HL-60/S4 (cell line): ENCODE measurements at regions not wholly inside any gene's neighbourhood (a gene's known extent, or its start where the extent isn't known, plus 50 kb on each side); places are given as distances from the start of the nearest gene placed in this dataset.
"Not testable (repeated sequence)": the region's sequence is repeated elsewhere in the genome, so short reads cannot be mapped to it uniquely, and the experiment has no call there.

Source experiments
- in situ Hi-C: fragments of 300-500 bp; cut with MboI; formaldehyde crosslinking; loops from 2 replicates; pipeline ENCODE4 v1.14.3; 2022; ENCODE audit warnings: low sequenced_read_pairs

DNA sequence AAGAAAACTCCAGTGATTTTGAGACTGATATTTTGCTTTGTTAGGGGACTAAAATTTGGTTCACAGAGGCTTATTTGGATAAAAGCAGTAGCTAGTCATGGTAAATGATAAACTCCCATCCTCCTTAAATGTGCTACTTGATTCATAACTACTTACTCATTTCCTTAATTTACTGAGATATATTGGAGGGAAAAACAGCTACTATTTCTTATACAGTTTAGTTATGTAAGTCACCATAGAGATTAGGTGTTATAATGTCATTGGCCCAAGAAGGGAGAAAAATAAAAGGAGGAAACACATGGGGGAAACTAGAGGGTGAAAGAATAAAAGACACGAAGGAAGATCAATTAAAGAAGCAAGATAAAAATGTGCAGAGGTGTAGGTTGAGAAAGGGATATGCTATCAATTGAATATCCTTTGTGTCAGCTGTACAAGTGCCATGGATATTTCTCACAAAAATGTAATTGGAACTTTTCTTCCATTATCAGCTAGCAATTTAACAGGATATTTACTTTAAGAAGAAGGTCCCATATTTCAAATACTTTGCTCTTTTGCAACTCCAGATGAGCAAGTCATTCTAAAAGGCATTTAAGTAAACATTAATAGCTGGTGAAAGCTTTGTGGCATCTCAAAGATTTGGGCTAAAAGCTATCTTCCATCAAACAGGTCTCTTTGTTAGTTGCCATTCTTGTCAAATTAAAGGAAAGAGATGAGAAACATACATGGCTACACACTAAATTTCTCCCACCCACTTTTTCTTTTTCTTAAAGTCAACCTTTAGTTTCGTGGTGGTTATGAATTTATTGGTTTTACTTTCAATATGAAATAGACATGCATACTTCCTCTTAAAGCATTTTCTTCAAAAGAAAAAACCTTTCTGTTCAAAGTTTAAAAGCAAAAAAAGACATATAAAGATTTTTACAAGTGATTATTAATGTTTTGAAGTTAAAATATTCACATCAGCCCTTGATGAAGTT lies 439.5 kb downstream of the CCER1 start:
- in situ Hi-C loops, result no loop called here

DNA sequence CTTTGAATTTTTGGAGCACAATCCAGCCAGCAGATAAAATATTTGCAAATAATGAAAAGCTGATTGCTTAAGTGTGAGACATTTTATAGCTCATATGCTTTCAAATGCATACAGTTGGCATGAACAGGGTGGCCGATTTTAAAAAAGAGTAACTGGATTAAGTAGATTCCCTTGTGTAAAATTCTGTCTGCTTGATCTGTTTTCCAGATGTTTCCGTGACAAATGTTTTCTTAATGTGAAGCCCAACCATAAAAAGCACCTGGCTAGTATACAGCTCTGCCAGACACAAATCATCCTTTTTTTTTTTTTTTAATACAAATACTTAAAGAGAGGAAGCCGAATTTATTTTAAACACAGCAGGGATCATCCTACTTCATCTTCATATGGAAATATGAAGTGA lies 440.7 kb downstream of the CCER1 start:
- in situ Hi-C loops, result no loop called here

DNA sequence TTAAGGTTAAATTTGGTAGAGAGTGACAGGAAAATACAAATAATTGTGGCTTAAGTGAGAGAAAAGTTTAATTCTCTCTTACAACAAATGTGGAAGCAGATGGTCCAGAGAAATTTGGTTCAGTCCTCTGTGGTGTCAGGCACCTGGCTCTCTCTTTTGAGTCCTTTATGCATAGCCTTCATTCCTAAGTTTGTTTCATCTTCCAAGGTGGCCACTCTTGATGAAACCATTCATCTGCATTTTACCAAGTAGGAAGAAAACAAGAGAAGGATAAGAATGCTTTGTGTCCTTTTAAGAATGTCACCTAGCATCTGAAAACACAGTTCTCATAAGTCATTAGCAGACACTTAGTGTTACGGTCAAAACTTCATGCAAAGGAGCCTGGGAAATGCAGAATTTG lies 442.5 kb downstream of the CCER1 start:
- in situ Hi-C loops, result no loop called here

DNA sequence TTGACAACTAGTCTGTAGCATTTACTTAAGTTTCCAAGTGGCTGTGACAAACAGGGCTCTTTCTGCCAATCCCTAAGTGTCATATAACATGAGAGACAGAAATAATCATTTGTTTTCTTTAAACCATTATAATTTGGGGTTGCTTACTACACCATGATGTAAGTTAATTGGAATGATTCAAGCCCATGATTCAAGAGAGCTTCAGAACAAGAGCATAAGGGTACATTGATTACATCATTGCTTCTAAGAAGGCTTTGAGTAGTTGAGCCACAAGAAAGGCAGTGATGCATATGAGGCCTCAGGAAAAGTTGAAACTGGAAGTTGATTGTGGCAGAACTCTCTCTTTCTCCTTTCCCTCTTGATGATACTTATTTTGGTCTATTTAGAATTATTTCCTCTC lies 444.0 kb downstream of the CCER1 start:
- in situ Hi-C loops, result no loop called here

DNA sequence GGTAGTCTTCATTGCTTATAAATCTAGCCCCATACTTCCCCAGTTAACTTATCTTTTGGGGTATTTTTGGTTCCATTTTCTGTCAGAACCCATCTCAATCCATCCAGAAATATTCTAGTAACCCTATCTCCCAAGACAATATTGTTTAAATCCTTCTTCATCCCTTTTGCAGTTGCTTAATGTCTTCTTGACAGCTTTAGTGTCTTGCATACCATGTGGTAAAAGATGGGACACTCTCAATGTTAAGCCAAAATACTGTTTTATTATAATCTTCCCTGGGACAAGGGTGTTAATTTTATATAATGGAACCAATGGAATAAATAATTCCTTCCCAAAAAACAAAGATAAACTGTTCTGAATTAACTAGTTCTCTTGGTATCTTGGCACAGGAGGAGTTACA lies 450.2 kb downstream of the CCER1 start:
- in situ Hi-C loops, result no loop called here

DNA sequence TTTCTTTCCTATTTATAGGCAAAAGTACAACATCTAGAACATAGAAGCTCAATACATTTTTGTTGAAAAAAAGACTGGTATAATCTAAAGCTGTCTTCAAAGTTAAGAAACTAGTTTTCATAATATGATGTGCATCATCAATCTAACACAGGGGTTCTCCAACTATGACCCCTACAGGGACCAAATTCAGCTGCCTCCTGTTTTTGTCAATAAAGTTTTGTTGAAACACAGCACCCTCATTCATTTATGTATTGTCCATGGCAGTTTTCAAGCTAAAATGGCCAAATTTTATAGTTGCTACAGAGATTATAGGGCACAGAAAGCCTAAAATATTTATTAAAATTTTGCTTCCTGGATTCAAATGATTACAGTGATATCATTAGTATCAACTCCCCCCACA lies 452.9 kb downstream of the CCER1 start:
- in situ Hi-C loops, result no loop called here

DNA sequence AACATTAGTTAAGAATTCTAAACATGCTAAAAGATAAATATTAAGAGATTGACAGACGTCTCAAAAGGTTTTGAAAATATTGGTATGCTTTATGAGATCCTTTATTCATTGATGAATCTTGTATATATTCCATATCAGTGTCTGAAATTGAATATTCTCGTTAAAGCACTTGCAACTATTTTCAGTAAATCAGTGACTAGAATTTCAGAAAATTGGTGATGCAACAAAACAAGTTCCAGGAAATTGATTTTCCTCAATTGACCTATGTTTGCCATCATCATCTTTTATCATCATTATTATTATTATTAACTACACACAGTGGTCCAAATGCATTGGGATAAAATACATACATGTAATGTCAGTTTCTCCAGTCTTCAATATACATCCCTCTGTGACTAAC lies 453.6 kb downstream of the CCER1 start:
- in situ Hi-C loops, result no loop called here

DNA sequence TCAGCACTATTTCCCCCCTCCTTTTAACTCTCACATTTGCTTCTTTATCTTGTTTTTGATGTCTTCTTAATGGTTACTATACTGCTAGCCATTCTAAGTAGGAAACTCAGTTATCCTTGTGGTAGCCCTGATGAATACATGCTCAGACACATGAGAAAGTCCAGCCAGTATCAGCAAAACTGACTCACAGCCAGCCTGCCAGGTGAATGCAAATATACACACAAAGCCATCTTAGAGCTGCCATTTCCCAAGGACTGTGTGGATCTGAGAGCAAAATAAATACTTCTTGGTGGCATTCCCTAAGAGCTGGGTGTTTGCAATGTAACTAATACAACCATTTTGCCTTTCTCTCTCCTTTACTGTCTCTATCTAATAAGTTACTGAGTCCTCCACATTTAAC lies 455.2 kb downstream of the CCER1 start:
- in situ Hi-C loops, result no loop called here

DNA sequence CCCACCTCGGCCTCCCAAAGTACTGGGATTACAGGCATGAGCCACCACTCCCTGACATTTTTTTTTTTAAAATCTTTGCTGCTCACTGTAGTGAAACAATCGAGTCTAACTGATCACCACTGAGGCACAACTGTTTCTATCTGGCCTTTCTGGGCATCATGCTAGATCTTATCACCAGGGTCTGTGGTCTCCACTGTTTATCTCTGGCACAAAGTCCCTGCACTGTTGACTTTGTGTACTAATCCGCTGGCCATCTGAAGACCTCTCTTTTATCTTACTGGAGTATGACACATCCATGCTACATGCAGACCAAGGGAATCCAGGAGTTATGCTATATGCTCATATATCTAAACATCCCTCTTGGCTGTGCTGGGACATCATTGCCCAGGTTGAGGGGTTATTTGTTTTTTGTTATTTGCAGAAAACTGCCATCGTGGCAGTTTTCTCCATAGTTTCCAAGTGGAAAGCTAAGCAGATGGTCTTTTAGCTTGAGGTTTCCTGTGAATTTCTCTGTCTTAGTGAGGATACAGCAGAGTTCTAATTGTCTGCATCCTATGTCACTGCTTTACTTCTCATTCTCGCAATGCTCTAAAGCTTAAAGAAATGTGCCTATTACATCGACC lies 456.9 kb downstream of the CCER1 start:
- in situ Hi-C loops, result no loop called here

DNA sequence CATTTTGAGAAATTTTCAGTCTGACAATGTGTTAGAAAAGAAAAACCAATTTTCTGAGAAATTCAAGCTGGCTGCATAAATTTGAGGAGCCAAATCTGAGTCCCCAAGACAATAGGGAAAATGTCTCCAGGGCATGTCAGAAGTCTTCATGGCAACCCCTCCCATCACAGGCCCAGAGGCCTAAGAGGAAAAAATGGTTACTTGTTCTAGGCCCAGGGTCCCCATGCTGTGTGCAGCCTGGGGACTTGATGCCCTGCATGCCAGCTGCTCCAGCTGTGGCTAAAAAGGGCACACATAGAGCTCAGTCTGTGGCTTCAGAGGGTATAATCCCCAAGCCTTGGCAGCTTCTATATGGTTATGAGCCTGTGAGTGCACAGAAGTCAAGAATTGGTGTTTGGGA lies 464.6 kb downstream of the CCER1 start:
- in situ Hi-C loops, result no loop called here

DNA sequence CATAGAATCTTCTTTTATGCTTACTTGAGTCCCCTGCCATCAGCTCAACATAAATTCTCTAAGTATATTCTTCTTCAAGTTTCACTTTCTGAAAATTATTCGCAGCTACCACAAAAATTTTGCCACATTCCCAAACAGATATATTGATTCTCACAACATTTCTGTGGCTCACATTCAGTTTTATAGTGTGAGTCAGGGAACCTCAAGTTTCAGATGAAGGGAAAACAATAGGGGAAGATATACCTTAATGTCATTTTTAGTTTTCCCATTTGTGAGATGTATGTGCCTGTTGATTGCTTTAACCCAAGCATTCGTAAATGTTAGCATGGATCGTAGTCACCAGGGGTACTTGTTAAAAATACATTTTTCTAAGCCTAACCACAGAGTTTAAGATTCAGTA lies 465.8 kb downstream of the CCER1 start:
- in situ Hi-C loops, result no loop called here

DNA sequence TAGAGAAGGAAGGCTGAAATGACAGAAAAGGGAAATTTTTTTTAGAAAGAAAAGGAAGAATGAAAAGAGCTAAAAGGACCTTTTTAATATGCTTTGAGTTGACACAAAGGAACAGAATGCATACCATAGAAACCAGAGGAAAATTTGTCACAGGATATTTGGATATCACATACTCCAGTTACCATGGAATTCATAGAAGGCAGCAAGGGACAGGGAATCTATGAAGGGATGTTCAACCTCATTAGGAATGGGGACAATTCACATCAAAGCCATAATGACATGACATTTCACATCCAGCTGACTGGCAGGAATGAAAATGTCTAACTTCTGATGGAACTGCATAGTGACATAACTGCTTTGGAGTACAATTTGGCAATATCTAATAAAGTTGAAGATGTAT lies 469.4 kb downstream of the CCER1 start:
- in situ Hi-C loops, result no loop called here

DNA sequence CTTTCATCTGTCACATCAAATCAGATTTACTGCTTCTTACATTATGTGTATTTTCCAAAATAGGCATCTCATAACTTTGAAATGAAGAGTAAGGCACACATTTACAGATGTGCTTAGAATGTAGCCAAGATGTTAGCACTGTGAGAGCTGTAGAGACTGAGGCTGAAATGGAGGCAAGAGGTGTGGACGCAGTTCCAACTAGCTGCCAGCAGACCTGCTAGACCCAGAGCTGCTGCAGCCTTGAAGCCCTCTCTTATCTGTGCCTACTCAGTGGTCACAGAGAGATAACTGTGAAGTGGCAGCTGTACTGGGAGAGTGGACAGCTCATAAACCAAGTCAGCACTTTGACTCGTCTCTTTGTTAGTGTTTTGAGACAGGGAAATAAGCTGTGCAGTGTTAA lies 470.9 kb downstream of the CCER1 start:
- in situ Hi-C loops, result no loop called here

DNA sequence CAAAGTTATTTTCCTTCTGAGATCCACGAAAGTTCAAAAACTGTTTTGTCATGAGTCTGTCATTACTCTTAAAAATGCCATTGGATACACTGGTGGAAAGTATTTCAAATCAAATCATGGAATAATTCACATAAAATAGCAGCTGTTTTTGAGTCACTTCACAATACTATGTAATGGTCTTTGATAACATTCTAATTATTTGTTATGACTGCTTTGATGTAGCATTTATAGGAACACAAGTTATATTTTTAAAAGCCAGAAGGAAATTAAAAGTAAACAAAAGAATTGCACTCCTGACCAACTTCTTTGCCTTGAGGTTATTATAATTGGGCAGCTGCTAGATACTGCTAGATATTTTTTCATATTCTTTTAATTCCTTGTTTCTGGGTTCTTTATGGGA lies 473.2 kb downstream of the CCER1 start:
- in situ Hi-C loops, result no loop called here

DNA sequence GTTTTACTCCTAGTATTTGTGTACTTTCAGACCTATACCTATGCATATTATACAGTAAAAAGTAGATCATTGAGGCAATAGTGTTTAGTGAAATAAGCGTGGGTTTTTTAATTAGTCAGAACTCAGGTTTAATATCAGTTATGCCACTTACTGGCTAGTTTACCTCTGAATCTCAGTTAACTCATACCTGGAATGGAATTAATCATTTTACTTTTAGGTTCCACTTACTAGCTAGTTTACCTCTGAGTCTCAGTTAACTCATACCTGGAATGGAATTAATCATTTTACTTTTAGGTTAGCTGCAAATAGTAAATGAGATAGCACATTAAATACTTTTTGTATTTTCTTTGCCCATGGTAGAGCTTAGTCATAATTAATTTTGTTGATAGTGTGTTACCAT lies 475.7 kb downstream of the CCER1 start:
- in situ Hi-C loops, result no loop called here

DNA sequence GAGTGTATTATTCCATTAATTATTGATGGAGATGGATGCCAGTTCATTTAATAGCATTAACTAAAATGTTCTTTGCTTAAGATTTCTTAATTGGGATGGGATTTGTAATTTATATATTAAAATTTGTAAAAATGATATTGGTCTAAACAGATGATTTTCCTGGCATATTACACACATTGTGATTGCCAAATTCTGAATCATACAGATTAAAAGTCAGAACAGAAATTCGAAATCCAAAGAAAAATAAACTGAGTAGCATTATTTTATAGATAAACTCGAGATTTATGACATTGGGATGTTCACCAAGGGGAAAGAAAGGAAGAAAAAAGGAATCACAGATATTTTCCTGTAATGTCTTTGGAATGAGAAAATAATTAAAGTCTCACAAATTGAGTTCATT lies 481.1 kb downstream of the CCER1 start:
- in situ Hi-C loops, result no loop called here

DNA sequence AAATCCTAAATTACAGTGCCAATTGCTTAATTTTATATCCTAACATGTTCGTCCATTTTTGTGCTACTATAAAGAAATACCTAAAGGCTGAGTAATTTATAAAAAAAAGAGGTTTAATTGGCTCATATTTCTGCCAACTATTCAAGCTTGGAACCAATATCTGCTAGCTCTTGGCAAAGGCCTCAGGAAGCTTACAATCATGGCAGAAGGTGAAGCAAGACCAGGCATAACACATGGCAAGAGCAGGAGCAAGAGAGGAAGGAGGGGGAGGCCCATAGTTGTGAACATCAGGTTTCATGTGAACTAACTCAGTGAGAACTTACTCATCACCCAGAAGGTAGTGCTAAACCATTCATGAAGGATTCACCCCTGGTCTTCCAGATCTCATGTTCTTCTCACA lies 494.3 kb downstream of the CCER1 start:
- in situ Hi-C loops, result no loop called here

DNA sequence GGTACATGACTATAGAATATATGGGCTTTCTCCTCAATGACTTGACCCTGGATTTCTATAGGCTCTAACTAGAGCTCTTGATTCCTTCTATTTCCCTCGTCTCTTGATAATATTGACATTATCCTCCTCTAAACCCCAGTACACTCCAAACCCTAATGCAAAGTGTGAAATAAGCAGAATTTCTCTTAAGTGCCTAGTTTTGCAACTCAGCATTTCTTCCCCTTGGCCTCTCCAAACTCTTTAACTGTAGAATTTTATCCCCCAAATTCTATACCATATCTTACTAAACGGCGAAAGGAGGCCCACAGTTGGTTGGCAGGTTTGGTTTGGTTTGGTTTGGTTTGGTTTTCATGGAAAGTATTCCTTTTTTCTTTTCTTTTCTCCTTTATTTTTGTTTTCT lies 498.7 kb downstream of the CCER1 start:
- in situ Hi-C loops, result no loop called here

DNA sequence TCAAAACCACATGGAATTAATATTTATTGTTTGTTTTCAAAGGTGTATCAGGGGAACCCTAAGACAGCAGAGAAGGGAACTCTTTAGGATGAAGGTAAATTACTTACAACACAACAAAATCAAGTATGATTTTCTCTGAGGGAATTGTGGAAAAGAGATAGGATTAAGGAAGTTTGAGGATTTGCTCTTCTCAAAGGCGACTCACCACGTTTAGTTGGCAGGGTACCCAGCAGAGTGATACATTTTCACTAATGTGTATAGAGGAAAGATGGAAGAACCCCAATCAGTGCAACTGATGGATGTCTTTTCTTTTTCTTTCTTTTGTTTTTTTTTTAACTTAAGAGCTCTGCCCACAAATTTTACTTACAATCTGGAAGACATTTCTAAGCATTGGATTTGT lies 499.2 kb downstream of the CCER1 start:
- in situ Hi-C loops, result no loop called here

DNA sequence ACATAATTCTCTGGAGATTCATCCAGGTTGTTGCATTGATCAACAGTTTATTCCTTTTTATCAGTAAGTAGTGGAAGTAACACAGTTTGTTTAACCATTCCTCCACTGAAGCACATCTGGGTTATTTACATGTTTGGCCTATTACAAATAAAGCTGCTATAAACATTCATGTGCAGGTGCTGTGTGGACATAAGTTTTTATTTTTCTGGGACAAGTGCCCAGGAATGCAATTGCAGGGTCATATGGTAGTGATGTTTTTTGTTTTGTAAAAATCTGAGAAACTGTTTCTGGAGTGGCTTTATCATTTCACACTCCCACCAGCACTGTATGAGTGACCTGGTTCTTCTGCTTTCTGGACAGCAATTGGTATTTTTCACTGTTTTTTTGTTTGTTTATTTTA lies 505.4 kb downstream of the CCER1 start:
- in situ Hi-C loops, result no loop called here

DNA sequence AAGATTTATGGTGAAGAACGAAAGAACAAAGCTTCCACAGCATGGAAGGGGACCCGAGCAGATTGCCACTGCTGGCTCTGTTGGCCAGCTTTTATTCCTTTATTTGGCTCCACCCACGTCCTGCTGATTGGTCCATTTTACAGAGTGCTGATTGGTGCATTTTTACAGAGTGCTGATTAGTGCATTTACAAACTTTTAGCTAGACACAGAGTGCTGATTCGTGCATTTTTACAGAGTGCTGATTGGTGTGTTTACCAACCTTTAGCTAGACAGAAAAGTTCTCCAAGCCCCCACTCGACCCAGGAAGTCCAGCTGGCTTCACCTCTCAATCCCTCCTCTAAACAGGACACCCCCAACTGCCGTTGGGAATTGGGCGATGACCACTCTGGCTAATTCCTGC lies 511.5 kb downstream of the CCER1 start:
- in situ Hi-C loops, result not testable (repeated sequence)

DNA sequence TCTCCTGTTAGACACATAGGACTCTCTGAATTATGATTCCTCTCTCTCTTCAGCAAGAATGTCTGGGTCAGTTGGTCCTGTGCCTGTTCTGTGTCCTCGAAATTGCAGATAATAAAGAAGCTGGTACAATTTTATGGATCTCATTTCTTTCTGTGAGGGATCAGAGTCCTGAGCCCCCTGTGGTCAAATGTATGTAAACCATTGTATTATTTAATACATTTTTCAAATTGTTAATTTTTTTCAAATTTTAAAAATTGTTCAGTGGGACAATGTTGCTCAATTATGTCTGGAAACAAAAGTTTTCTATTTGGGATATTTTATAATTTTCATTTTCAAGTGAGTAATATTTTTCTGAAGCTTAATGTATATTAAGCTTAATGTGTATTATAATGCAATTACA lies 513.5 kb downstream of the CCER1 start:
- in situ Hi-C loops, result no loop called here

DNA sequence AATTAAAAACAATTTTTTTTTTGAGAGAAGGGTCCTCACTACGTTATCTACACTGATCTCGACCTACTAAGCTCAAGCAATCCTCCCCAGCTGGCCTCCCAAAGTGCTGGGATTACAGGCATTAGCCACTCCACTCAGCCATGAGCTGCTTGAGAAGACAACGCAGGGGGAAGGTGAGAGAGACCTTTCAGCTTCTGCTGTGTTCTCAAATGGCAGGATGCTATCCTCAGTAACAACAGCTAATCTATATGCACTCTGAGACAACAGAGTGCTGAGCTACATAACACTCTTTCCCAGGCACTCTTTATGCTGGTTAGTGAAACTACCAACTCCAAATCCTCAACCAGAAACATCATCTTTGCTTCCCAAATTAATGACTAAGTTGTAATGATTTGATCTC lies 526.1 kb downstream of the CCER1 start:
- in situ Hi-C loops, result no loop called here
